ENCODE measurements at regions not wholly inside any gene's neighbourhood (a gene's known extent, or its start where the extent isn't known, plus 50 kb on each side); places are given as distances from the start of the nearest gene placed in this dataset.

GRCh38 chr18:44627280-44627679 lies 53.4 kb upstream of the SETBP1 start:
- H3K9me3 ChIP-seq (ENCODE audit: control insufficient read depth, low read depth, low read length): no peaks in the 10 kb centered on the region
- no peaks in the 10 kb centered on the region for H4K20me1 ChIP-seq (ENCODE audit: control insufficient read depth, extremely low read depth, insufficient read depth, low read length)
- dilution Hi-C loops (cut with MboI; ENCODE audit: extremely low pct_ligation_motif_present, low sequenced_read_pairs): no loop called here
- no peak overlapping the region for H3K27ac ChIP-seq (ENCODE audit: control insufficient read depth, insufficient read depth, low read length)
- H3K4me2 ChIP-seq (ENCODE audit: control insufficient read depth, extremely low read depth, insufficient read depth, low read depth, low read length): no peak overlapping the region
- DNase-seq (ENCODE audit: low read depth, low spot score) (no peak), FAIRE-seq (peak; percentile 66)
- no peaks in the 10 kb centered on the region for H3K9me1 ChIP-seq (ENCODE audit: control insufficient read depth, extremely low read depth, insufficient read depth, low read length)
- H3K9ac ChIP-seq (ENCODE audit: control insufficient read depth, extremely low read depth, insufficient read depth, low read length): no peak overlapping the region
- peaks cover 9% of the 10 kb centered on the region for H3K4me1 ChIP-seq (ENCODE audit: control insufficient read depth, extremely low read depth, insufficient read depth, low read length)
- no peak overlapping the region for H3K4me3 ChIP-seq (ENCODE audit: control insufficient read depth in 2 of 3, extremely low read depth in 1 of 3, insufficient read depth in 2 of 3, low read depth in 1 of 3, low read length in 3 of 3)
- H3K27me3 ChIP-seq (ENCODE audit: control insufficient read depth, extremely low read depth, insufficient read depth, low read length): no peaks in the 10 kb centered on the region
- H3K79me2 ChIP-seq (ENCODE audit: control insufficient read depth, insufficient read depth, low read length): no peaks in the 10 kb centered on the region
- no peaks in the 10 kb centered on the region for H3K36me3 ChIP-seq (ENCODE audit: control insufficient read depth in 2 of 2, extremely low read depth in 1 of 2, insufficient read depth in 2 of 2, low read length in 2 of 2)
- no peak overlapping the region for H2AFZ ChIP-seq (ENCODE audit: control insufficient read depth, low read length)
- TF ChIP-seq EZH2 (IDR thresholded peaks at IDR 0.05; ENCODE audit: low read length) (no peak), CTCF (optimal IDR thresholded peaks at IDR 0.05 in 1 of 3, IDR thresholded peaks at IDR 0.05 in 1 of 3, conservative IDR thresholded peaks at IDR 0.05 in 1 of 3; ENCODE audit: extremely low read depth in 1 of 3, insufficient read depth in 2 of 3, low read length in 3 of 3) (no peak)

- no peaks in the 10 kb centered on the region for H4K20me1 ChIP-seq (ENCODE audit: control insufficient read depth, extremely low read depth, insufficient read depth, low read length)
- H2AFZ ChIP-seq (ENCODE audit: control insufficient read depth, low read length): no peak overlapping the region
- H3K9me3 ChIP-seq (ENCODE audit: control insufficient read depth, low read depth, low read length): no peaks in the 10 kb centered on the region
- no peak overlapping the region for H3K4me2 ChIP-seq (ENCODE audit: control insufficient read depth, extremely low read depth, insufficient read depth, low read depth, low read length)
- no peaks in the 10 kb centered on the region for H3K36me3 ChIP-seq (ENCODE audit: control insufficient read depth in 2 of 2, extremely low read depth in 1 of 2, insufficient read depth in 2 of 2, low read length in 2 of 2)
- no peak overlapping the region for H3K4me3 ChIP-seq (ENCODE audit: control insufficient read depth in 2 of 3, extremely low read depth in 1 of 3, insufficient read depth in 2 of 3, low read depth in 1 of 3, low read length in 3 of 3)
- H3K9ac ChIP-seq (ENCODE audit: control insufficient read depth, extremely low read depth, insufficient read depth, low read length): no peak overlapping the region
- TF ChIP-seq EZH2 (IDR thresholded peaks at IDR 0.05; ENCODE audit: low read length) (no peak), CTCF (optimal IDR thresholded peaks at IDR 0.05 in 1 of 3, IDR thresholded peaks at IDR 0.05 in 1 of 3, conservative IDR thresholded peaks at IDR 0.05 in 1 of 3; ENCODE audit: extremely low read depth in 1 of 3, insufficient read depth in 2 of 3, low read length in 3 of 3) (no peak)
- no peaks in the 10 kb centered on the region for H3K27me3 ChIP-seq (ENCODE audit: control insufficient read depth, extremely low read depth, insufficient read depth, low read length)
- no peaks in the 10 kb centered on the region for H3K79me2 ChIP-seq (ENCODE audit: control insufficient read depth, insufficient read depth, low read length)
- H3K4me1 ChIP-seq (ENCODE audit: control insufficient read depth, extremely low read depth, insufficient read depth, low read length): peaks cover 14% of the 10 kb centered on the region
- dilution Hi-C loops (cut with MboI; ENCODE audit: extremely low pct_ligation_motif_present, low sequenced_read_pairs): no loop called here
- H3K9me1 ChIP-seq (ENCODE audit: control insufficient read depth, extremely low read depth, insufficient read depth, low read length): no peaks in the 10 kb centered on the region
- no peak for FAIRE-seq
- H3K27ac ChIP-seq (ENCODE audit: control insufficient read depth, insufficient read depth, low read length): no peak overlapping the region
- DNase-seq (ENCODE audit: low read depth, low spot score): no peak
These were observed 51.3 kb upstream of the SETBP1 start for GRCh38 chr18:44629406-44629805.

Data from keratinocyte (primary cell).